OCI-LY1 (cell line): ENCODE measurements at regions not wholly inside any gene's neighbourhood (a gene's known extent, or its start where the extent isn't known, plus 50 kb on each side); places are given as distances from the start of the nearest gene placed in this dataset.

Experiments
- H2AFZ ChIP-seq: fragments of 200-600 bp; sonication (generic), shearing (Covaris generic); 2 replicates; pipeline ENCODE4 v1.6.0; 2014; ENCODE audit warnings: antibody characterized with exemption, mild to moderate bottlenecking, low read length
- H3F3A ChIP-seq: fragments of 200-600 bp; sonication (generic), shearing (Covaris generic); 2 replicates; pipeline ENCODE4 v1.6.0; 2014; ENCODE audit warnings: mild to moderate bottlenecking, antibody characterized with exemption, low read length, moderate library complexity; ENCODE audit not compliant: insufficient read depth
- H3K27ac ChIP-seq: fragments of 200-600 bp; sonication (generic); 2 replicates; pipeline ENCODE4 v1.5.1; 2014; ENCODE audit warnings: low read length, mixed run types, mild to moderate bottlenecking, low read depth; ENCODE audit not compliant: poor library complexity, severe bottlenecking
- H3K27me3 ChIP-seq: fragments of 200-600 bp; sonication (generic); 2 replicates; pipeline ENCODE4 v1.6.0; 2014; ENCODE audit warnings: antibody characterized with exemption, mild to moderate bottlenecking, low read length, moderate library complexity; ENCODE audit not compliant: insufficient read depth
- H3K36me3 ChIP-seq: fragments of 200-600 bp; sonication (generic); 2 replicates; pipeline ENCODE4 v1.6.1; 2014; ENCODE audit warnings: mild to moderate bottlenecking, antibody characterized with exemption, low read length, moderate library complexity, mixed read lengths; ENCODE audit not compliant: insufficient read depth
- H3K4me1 ChIP-seq: fragments of 200-600 bp; sonication (generic); 2 replicates; pipeline ENCODE4 v1.5.1; 2014; ENCODE audit warnings: mild to moderate bottlenecking, low read length, moderate library complexity; ENCODE audit not compliant: insufficient read depth, severe bottlenecking
- H3K4me2 ChIP-seq: fragments of 200-600 bp; sonication (generic), shearing (Covaris generic); 2 replicates; pipeline ENCODE4 v1.6.1; 2014; ENCODE audit warnings: low read length
- H3K4me3 ChIP-seq: fragments of 200-600 bp; sonication (generic); 2 replicates; pipeline ENCODE4 v1.5.1; 2014; ENCODE audit warnings: low read length, low read depth, mild to moderate bottlenecking, mixed read lengths; ENCODE audit not compliant: poor library complexity, severe bottlenecking
- H3K79me2 ChIP-seq: fragments of 200-600 bp; shearing (Covaris generic); 2 replicates; pipeline ENCODE4 v1.6.1; 2016; ENCODE audit warnings: mixed run types, low read length, mixed read lengths; ENCODE audit not compliant: insufficient read depth
- H3K9ac ChIP-seq: fragments of 200-600 bp; sonication (generic), shearing (Covaris generic); 2 replicates; pipeline ENCODE4 v1.6.1; 2014; ENCODE audit warnings: mild to moderate bottlenecking, low read length, mixed read lengths
- H3K9me2 ChIP-seq: fragments of 200-600 bp; sonication (generic), shearing (Covaris generic); 2 replicates; pipeline ENCODE4 v1.6.1; 2014; ENCODE audit warnings: low read depth, mild to moderate bottlenecking, low read length, mixed read lengths
- H3K9me3 ChIP-seq: fragments of 200-600 bp; shearing (Covaris generic); 2 replicates; pipeline ENCODE4 v1.6.1; 2014; ENCODE audit warnings: low read length, mixed read lengths
- H4K20me1 ChIP-seq: fragments of 200-600 bp; sonication (generic), shearing (Covaris generic); 2 replicates; pipeline ENCODE4 v1.6.0; 2016; ENCODE audit warnings: mild to moderate bottlenecking, low read length; ENCODE audit not compliant: insufficient read depth
- EZH2 ChIP-seq: fragments of 200-600 bp; sonication (generic), shearing (Covaris generic); IDR thresholded peaks from 2 replicates; pipeline ENCODE4 v1.8.0; 2017; ENCODE audit warnings: borderline replicate concordance, mixed run types, mild to moderate bottlenecking, antibody characterized with exemption, low read length, moderate library complexity, mixed read lengths
- TF ChIP-seq, protein P1 (sequence below): fragments of 200-600 bp; sonication (generic), shearing (Covaris generic); IDR thresholded peaks from 2 replicates; pipeline ENCODE4 v1.5.1; 2017; ENCODE audit warnings: mild to moderate bottlenecking, antibody characterized with exemption, low read length, moderate library complexity, mixed read lengths

DNA sequence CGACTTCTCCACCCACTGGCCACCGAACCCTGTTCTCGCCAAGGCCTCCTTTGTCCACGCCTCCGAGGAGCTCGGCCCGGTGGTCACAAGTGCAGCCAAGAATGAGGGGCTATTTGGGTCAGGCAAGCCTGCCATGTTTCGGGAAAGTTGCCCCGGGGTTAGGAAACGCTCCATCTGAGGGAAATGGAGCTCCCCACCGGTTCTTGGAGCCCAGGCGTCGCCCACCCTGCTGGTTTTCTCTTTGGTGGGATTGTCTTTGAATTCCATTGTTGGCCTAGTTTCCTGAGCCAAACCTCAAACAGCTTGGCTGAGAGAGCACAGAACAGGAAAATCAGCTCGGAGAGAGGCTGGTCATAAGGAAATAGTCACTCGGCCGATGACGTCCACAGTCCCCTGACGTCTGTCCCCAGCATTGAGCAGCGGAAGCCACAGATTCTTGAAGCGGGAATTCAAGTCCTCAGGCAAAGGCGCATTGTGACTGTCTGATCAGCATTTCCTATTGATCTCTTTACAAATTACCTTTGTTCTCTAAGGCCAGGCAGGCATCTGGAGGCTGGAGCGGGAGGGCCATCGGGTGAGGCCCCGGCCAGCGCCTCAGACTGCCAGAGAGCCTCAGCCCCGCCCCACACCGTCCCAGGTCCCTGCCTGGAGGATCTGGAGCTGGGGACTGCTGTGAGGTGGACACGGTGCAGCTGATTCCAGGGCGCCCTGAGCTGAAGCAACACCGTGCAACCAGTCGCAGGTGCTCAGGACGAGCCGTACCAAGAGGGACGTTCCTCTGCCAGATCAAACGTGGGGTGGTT lies 138.6 kb downstream of the DLL1 start:
- Histone ChIP-seq H3K36me3 (no peaks in the 10 kb centered on the region), H3K79me2 (no peaks in the 10 kb centered on the region), H3K9me2 (no peaks in the 10 kb centered on the region), H3F3A (no peaks in the 10 kb centered on the region), H3K27ac (no peak overlapping the region), H3K9ac (no peak overlapping the region), H2AFZ (no peak overlapping the region), H4K20me1 (no peaks in the 10 kb centered on the region), H3K4me3 (no peak overlapping the region), H3K9me3 (no peaks in the 10 kb centered on the region), H3K4me1 (no peaks in the 10 kb centered on the region), H3K4me2 (no peak overlapping the region), H3K27me3 (no peaks in the 10 kb centered on the region)
- TF ChIP-seq, protein P1, sequence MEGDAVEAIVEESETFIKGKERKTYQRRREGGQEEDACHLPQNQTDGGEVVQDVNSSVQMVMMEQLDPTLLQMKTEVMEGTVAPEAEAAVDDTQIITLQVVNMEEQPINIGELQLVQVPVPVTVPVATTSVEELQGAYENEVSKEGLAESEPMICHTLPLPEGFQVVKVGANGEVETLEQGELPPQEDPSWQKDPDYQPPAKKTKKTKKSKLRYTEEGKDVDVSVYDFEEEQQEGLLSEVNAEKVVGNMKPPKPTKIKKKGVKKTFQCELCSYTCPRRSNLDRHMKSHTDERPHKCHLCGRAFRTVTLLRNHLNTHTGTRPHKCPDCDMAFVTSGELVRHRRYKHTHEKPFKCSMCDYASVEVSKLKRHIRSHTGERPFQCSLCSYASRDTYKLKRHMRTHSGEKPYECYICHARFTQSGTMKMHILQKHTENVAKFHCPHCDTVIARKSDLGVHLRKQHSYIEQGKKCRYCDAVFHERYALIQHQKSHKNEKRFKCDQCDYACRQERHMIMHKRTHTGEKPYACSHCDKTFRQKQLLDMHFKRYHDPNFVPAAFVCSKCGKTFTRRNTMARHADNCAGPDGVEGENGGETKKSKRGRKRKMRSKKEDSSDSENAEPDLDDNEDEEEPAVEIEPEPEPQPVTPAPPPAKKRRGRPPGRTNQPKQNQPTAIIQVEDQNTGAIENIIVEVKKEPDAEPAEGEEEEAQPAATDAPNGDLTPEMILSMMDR = no peak
- no peak for TF ChIP-seq EZH2

DNA sequence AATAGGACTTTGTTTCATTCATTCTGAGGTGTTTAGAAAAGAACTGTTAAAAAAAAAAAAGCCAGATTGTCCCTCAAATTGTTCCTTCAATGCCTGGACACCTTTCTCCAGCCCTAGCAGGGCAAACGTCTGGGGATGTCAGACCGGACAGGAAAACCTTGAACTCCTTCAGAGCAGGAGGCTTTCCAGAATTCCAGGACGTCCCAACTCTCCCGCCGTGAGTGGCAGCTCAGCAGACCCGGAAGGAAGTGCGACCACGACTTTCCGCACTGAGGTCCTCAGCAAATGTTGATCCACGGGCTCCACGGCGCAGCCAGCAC lies 139.1 kb downstream of the DLL1 start:
- H3K4me3 ChIP-seq = no peak overlapping the region
- H3K9ac ChIP-seq = no peak overlapping the region
- H3K9me3 ChIP-seq = no peaks in the 10 kb centered on the region
- no peaks in the 10 kb centered on the region for H3K79me2 ChIP-seq
- no peaks in the 10 kb centered on the region for H3K9me2 ChIP-seq
- no peaks in the 10 kb centered on the region for H3K4me1 ChIP-seq
- no peaks in the 10 kb centered on the region for H3F3A ChIP-seq
- no peak overlapping the region for H3K27ac ChIP-seq
- H3K4me2 ChIP-seq = no peak overlapping the region
- no peaks in the 10 kb centered on the region for H4K20me1 ChIP-seq
- H3K36me3 ChIP-seq = no peaks in the 10 kb centered on the region
- H2AFZ ChIP-seq = no peak overlapping the region
- TF ChIP-seq, protein P1 = no peak
- TF ChIP-seq EZH2 = no peak
- no peaks in the 10 kb centered on the region for H3K27me3 ChIP-seq

DNA sequence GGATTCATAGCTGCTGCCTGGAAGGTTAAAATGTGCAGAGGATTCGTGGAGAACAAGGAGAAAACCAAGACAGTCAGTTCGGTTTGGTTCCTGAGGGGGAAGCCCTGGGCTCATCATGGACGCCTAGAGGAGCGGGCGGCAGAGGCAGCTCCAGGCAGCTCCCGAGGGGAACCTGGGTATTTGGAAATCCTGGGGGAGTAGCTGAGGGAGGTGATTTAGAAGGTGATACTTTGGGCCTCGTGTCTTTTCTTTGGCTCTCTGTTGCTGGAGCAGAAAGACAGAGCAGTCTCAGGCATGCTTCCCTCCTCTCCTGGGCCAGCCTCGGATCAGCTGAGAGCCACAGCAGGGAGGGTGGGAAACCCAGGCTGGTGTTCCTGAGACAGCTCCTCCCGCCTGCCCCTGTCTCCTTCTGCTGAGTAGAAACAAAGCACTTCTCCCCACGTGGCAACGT lies 139.5 kb downstream of the DLL1 start:
- no peaks in the 10 kb centered on the region for H3K9me3 ChIP-seq
- no peaks in the 10 kb centered on the region for H3K9me2 ChIP-seq
- no peak overlapping the region for H2AFZ ChIP-seq
- H3K27ac ChIP-seq = no peak overlapping the region
- no peak overlapping the region for H3K9ac ChIP-seq
- no peaks in the 10 kb centered on the region for H3K79me2 ChIP-seq
- no peaks in the 10 kb centered on the region for H3K4me1 ChIP-seq
- TF ChIP-seq EZH2 = no peak
- TF ChIP-seq, protein P1 = no peak
- no peak overlapping the region for H3K4me3 ChIP-seq
- no peak overlapping the region for H3K4me2 ChIP-seq
- H3K36me3 ChIP-seq = no peaks in the 10 kb centered on the region
- H3K27me3 ChIP-seq = no peaks in the 10 kb centered on the region
- H3F3A ChIP-seq = no peaks in the 10 kb centered on the region
- H4K20me1 ChIP-seq = no peaks in the 10 kb centered on the region
